ENCODE measurements at regions not wholly inside any gene's neighbourhood (a gene's known extent, or its start where the extent isn't known, plus 50 kb on each side); places are given as distances from the start of the nearest gene placed in this dataset.
"Not testable (repeated sequence)": the region's sequence is repeated elsewhere in the genome, so short reads cannot be mapped to it uniquely, and the experiment has no call there.

DNA sequence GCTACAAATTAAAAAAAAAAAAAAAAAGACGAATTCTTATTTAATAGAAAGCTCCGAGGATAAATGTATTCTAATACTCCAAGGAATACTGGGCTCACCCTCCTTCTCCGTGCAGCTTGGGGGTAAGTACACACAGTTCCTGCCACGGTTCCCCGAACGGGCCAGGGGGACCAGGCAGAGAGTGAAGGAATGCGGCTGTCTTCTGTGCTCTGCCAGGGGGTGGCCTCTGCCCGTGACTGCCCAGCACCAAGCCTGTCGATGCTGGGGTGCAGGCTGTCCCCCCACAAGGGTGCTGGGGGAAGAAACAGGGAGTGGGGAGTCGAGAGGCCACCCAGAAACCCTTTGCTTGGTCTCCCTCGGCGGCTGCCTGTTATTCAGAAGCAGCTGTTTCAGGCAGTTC lies 410.1 kb upstream of the IRX1 start:
- DNase-seq = no peak

DNA sequence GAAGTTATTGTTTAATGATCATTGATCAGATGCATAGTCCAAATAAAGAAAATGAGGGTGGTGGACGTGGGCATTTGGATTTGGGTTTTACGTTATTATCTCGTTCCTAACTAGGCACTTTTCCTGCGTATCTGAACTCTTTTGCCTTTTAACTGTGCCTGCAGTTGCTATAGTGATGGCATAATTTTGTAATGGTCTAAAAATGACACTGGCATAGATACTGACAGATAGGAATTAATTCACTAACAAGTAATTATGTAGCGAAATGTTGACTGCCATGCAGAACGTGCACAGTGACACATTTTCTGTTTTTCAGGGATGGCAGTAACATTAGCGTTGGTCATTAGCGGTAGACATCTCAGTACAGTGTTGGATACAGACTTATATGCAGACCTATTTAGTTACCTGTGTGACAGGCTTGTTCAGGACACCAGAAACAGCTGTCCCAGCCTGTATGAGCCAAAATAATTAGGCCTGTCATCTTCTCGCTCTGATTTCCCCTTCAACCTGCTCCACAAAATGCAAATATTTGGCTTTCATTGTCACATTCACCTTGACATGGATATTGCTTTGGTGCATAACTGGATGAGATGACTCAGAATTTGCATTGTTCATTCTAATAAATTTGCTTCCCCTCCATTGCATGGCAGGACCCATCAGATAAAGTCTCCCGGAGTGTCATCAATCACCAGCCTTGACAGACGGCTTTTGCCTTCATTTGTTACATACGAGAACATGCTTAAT lies 413.3 kb upstream of the IRX1 start:
- DNase-seq = no peak

DNA sequence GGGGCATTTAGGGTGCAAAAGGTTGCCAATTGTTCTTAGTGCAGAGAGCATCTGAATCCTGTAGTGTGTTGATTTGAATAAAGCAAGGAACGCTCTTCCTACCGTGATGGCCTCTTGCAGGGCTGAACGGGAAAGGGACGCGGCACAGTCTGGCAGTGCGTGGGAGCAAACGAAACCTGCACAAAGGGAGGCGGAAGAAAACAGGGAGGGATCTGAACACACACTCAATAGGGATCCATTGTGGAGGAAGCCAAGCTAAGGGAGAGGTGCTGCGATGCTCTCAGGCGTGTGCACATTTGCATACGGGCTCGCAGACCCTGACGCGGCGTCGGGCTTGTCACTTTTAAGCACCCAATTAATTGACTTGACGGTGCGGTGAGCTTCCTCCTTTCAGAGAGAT lies 414.0 kb upstream of the IRX1 start:
- DNase-seq = no peak

DNA sequence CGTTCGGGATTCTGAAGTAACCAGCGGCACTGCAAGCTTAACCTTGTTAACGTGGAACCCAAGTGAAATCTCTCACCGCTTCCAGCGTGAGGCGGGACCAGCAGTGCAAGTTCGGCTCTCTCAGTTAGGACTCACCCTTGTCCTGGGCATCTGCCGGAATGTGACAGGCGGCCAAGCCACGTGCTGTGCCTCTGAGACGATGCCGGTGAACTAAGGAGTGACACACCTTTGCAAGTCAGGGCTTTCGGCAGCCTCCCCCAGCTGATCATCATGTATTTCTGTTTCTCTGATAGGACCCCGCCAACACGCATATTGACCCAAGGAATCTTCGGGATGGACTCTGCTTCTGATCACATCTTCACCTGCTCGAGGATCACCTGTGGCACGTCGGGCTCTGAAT lies 415.0 kb upstream of the IRX1 start:
- DNase-seq = no peak

DNA sequence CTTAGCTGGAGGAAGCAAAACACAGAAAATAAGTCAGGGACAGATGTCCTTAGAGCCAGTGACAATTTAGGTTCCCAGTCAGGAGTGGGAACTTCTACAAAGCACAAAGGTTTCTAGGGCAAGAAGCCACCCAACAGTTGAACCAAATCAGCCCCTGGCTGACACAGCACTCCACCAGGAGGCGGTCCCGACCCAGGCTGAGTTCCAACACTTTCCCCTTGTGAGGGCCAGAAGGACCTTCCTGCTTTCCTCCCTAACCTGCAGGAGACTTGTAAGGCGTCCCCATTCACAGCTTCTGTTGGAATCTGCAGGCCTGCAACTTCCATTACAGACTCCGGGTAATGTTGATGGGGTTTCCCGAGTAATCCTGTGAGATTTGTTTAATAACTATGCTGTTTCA lies 416.4 kb upstream of the IRX1 start:
- no peak for DNase-seq

DNA sequence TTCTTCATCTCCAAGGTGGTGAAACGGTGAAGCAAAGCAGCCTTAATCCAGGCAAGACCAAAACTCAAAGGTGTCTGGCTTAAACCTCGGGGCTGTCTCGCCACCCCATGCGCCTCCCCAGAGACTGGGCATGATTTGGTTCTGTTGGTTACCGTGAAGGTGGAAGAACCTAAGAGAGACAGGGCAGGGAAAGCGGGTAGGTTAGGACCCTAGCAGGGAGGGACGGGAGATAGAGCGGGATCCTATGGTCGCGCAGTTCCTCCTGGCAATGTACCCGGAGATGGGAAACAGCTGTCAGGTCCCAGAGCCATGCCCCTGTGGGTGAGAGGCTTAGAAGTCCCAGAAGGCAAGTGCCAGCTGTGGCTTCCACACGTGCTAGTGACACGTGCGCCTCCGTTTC lies 418.3 kb upstream of the IRX1 start:
- DNase-seq = no peak

DNA sequence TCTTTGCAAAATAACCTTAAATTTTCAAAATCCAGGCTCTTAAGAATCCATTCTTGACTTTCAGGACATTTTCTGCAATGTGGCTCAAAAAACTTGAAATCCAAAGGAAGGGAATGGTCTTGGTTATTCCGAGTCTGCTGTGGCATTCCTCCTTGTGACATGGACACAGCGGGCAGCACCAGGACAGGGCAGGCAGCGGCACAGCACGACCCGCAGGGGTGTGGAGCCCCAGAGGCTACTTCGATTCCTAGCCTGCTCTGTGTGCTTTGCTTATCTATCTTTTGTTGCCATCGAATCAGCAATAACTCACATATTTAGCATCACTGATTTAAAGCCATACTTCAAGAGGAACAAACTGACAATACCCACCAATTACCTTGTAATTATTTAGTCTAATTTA lies 420.2 kb upstream of the IRX1 start:
- no peak for DNase-seq

DNA sequence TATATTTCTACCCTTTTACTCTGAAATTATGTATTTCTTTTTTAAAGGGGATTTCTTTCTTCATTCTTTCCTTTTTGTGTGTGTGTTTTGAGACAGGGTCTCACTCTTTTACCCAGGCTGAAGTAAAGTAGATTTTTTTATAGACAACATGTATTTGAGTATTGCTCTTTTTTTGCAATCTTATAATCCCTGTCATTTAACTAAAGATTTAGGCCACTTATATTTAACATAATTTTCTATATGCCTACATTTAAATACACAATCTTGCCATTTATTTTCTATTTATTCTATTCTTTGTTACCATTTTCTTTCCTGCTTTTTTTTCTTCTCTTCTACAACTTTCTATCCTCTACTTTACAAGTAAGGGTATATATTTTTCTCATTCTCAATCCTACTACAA lies 416.0 kb upstream of the IRX2 start:
- DNase-seq = no peak

DNA sequence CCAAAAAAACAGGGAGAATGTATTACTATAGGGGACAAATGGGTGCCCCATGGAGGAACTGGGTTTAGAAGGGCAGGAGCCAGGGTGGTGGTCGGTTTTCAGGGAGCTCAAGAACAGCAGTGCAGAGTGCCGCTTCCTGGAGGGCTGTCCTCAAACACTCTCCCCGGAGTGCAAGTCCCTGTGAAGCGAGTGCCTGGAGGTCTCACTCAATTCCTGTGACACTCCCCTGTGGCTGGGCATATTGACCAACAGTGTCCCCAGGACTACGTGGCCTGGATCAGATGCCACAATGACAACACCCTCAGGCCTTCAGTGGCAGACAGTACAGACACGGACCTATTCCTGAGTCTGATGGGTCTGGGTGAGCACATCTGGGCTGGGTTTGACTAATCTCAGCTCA lies 412.1 kb upstream of the IRX2 start:
- DNase-seq = no peak

DNA sequence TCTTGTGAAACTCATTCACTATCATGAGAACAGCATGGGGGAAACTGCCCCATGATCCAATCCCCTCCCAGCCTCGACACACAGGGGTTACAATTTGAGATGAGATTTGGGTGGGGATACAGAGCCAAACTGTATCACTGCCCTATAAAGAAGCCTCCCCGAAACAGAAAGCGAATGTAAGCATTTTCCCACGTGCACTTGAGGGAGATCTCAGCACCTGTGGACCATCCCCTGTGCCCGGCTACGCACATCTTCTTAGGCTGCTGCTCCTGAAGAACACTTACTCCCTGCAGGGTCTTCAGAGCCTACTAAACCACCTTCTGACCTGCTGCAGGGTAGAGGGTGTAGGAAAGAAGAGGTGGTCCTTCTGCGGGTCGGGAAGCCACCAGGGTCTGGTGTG lies 410.2 kb upstream of the IRX2 start:
- DNase-seq = no peak

DNA sequence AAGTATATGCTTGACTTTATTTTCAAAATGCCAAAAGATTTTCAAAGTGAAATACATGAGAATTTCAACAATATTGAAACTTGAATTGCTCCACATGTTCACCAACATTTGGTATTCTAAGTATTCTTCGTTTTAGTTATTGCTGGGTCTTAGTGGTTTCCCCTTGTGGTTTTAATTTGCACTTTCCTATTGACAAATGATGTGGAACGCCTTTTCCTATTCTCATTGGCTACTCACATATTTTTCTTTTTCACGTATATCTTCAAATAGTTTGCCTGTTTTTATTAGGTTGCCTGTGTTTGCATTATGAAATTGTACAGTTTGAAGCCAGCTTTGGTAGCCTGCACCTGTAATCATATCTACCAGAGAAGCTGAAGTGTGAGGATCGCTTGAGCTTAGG lies 405.7 kb upstream of the IRX2 start:
- DNase-seq = no peak

DNA sequence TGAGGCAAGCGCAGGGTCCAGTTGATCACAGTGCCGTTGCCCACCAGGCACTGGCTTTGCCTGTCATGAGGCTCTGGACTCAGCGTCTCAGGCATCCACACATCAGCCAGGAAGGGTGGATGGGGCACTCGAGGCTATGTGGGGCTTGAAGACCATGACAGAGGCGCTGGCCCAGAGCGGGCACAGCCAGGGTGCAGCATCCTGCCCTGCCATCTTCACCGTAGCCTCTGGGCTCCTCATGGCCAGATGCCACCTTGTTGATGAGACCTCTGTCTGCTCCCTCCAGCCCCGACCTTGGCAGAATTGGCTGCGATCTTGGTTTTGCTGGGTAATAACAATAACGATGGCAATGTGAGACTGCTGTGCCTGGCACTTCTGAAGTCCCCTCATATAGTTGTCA lies 404.2 kb upstream of the IRX2 start:
- no peak for DNase-seq

DNA sequence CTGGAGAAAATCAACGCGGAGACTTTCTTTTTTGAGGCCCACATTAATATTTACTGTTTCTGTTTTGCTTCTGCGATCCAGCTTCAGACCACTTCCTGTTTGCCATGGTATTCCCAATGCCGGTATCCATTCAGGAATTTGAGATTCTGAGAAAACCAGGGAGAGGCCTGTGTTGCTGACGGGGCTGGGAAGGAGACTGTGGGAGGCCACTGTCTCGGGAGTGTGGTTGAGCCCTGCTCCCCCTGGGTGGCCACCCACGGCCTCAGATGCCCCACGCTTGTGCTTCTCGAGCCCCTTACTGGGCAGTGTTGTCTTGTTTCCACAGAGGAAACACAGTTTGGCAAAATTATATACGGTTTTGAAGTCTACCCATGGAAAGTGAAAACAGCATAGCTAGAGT lies 403.6 kb upstream of the IRX2 start:
- peak; percentile 38 for DNase-seq

DNA sequence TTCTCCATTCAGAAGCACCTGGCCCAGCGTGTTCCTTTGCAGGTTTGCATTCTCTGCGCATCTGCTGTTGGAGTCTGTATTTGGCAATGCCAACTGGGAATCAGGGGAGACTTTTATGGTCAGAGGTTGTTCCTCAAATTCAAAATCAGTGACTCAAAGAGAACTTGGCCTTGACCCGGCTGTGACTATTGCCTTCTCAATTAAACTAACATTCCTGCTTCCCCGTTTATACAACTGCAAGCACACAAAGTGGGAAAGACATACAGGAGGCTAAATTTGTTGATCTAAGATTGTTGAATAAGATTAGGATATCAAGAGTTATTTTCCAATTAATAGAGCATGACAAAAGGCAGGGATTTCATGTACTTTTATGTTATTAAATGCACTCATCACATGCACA lies 402.4 kb upstream of the IRX2 start:
- no peak for DNase-seq

DNA sequence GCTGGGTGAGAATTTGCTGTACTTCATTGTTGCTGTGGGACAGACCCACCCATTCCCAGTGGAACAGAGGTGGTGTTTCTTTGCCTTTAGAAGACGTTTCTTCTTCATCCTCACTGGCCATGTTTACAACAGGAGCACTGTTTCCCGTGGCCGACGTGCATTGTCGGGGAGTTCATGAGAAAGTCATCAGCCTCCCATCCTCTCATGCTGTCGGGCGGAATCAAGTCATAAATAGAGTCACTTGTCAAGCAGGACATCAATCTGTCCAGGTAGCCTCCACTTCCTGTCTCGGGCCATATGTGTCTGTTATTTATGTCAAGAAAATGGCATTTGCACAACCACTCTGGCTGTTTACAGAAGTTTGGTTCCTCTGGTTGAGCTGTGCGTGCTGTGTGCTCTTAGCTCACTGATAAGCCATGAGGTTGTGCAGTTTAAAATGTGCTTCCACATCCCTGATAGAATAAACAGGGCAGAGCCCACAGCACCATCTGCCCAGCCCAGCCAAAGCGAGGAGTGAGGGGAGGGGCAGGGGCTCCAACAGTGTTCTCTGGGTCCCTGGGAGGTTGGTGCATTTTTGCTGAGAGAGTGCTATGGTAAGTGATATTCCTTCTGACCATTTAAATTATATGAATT lies 401.9 kb upstream of the IRX2 start:
- DNase-seq = no peak

DNA sequence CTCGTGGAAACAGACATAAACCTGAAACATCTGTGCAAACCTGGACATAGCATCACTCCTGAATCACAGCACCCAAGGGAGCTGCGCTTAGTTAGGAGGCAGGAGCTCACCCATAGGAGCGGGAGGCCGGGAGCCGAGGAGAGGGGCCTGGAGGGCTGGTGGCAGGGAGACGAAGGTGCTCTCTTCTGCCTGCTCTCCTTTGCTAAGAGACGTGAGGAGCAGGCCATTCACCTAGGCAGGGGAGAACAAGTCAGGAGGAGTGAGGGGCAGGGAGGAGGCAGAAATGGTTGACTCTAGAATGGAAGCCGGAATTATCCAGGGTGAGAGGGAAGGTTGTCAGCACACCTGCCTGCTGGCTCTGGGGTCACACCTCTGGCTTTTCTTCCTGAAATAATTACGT lies 398.4 kb upstream of the IRX2 start:
- DNase-seq = no peak

DNA sequence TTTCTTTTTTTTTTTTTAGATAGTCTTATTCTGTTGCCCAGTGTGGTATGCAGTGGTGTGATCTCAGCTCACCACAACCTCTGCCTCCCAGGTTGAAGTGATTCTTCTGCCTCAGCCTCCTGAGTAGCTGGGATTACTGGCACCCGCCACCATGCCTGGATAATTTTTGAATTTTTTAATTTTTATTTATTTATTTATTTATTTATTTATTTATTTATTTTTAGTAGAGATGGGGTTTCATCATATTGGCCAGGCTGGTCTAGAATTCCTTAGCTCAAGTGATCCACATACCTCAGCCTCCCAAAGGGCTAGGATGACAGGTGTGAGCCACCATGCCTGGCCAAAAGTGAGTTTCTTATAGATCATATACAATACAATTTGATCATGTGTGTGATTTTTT lies 395.9 kb upstream of the IRX2 start:
- DNase-seq = not testable (repeated sequence)

DNA sequence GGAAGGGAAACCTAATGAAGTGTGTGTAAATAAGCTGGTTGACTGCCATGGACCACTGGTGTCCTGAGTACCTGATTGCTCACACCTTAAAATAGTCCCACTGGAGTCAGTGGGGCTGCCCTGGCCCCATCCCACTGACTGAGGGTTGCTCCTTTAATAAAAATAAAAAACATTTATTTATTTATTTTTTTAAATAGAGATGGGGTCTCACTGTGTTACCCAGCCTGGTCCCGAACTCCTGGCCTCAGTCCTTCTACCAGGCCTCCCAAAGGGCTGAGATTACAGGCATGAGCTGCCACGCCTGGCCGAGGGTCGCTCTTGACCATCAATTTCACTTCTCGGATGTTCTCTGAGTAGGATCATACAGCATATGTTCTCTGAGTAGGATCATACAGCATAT lies 394.2 kb upstream of the IRX2 start:
- DNase-seq = no peak

DNA sequence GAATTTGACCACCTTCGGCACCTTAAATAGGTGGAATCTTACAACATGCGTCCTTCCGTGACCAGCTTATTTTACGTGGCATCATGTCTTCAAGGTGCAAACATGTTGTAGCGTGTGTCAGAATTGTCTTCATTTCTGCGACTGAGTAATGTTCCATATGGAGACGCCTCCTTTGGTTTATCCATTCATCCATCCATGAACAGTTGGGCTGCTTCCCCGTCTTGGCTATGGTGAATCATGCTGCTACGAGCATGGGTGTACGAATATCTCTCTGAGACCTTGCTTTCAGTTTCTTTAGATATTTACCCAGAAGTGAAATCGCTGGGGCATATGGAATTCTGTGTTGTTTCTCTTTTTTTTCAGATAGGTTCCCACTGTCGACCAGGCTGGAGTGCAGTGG lies 391.9 kb upstream of the IRX2 start:
- no peak for DNase-seq

DNA sequence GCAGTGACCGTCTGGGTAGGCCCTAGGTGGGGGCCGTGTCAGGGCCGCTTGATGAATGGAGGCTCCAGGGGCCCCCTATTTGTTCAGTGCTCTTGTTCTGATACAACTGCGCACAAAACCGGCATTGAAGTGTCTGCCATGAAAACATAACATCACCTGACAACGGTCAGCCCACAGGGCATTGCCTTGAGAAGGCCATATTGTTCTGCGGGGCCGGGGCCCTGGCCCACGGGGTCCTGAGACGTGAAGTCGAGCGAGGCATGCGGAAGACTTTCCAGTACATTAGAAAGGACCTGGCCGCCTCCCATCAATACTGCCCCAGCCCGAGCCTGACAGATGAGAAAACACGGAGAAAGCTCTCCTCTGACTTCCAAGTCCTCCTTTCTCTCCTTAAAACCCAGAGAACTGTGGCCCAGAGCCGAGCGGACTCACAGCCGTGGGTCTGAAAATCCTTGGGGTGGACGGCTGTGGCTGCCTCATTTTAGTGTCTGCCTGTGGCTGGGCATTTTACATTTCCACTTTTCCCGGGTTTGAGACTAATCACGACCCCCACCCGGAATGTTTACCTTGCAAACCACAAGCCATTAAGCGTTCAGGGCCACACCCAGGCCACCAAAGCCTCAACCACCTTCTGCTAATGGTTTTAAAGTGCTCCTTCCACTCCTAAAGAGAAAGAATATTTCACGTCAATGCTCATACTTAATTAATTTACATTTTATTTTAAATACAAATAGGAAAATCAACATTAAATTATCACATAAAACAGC lies 391.0 kb upstream of the IRX2 start:
- no peak for DNase-seq

DNA sequence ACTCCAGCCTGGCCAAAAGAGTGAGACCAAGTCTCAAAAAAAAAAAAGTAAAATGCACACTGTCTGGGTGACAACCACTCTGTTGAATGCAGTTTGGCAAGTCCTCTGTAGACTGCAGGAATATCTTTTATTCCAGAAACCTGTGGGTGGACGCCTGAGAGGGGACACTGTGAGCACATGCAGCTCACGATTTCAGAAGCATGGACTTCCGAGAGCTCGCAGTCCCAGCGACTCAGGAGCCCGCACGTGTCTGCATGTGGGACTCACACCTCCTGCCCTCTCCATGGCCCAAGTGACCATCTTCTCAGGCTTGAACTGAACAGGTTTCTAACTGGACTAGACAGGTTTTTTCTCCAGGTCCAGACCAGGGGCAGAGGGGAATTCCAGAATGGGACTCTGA lies 388.6 kb upstream of the IRX2 start:
- DNase-seq = no peak

DNA sequence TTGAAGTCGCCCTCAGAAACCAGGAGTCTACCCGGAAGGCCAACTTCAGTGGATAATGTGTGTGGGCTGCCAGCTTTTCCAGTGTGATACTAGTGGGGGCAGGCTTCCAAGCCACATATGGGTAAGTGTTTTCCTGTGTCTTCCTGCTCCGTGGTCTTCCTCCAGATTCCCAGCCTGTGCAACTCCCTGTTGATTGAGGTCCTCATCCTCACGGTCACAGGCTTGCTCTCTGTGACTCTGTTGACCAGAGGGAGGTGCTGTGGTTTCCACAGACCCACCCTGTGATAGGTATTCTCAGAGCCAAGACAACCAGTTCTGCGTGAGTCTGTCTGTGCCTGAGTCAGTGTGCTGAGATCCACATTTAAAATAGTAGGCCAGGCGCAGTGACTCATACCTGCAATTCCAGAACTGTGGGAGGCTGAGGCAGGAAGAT lies 388.0 kb upstream of the IRX2 start:
- DNase-seq = peak; percentile 58

DNA sequence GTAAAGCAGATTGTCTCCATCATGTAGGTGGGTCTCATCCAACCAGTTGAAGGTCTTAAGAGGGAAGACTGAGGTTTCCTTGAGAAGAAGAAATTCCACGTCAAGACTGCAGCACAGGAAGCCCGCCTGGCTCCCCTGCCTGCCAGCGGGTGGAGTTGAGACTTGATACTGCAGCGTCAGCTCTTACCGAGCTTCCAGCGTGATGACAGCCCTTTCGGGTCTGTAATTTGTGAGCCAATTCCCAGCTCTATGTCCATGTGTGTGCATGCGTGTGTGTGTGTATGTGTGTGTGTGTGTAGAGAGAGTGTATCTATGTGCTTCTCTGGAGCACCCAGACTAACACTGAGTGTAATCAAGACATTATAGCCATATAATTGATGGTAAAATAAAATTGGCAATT lies 379.7 kb upstream of the IRX2 start:
- no peak for DNase-seq

DNA sequence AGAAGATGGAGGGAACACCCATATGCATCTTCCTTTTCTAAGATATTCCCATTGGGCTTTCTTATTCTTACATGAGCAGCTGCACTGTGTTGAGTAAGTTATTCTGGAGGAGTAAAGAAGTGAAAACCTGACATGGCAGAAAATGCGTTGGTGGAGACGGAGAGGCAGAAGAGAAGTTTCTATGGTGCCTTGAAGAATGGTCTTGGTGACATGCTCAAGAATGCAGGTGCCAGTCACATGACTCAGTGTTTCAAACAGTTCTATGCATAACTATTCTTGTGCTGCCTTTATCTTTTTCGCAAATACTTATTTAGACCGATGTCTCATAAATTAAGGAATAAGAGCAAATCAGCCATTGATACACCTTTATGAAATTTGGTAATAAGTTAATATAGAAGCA lies 377.8 kb upstream of the IRX2 start:
- DNase-seq = no peak

All from femur (tissue), 1 donor.